OCI-LY7 (cell line): ENCODE measurements at regions not wholly inside any gene's neighbourhood (a gene's known extent, or its start where the extent isn't known, plus 50 kb on each side); places are given as distances from the start of the nearest gene placed in this dataset.

ENCODE experiments used
- EZH2phosphoT487 ChIP-seq: fragments of 200-600 bp; sonication (generic); IDR thresholded peaks from 2 replicates; pipeline ENCODE4 v1.6.1; 2018; ENCODE audit warnings: low read depth, borderline replicate concordance, mild to moderate bottlenecking, mixed run types, antibody characterized with exemption, low read length, moderate library complexity, mixed read lengths
- TF ChIP-seq, protein P1 (sequence below): fragments of 200-600 bp; sonication (generic); conservative IDR thresholded peaks from 2 replicates; pipeline ENCODE4 v1.5.1; 2014; ENCODE audit warnings: mild to moderate bottlenecking, antibody characterized with exemption, low read length, moderate library complexity, mixed read lengths

DNA sequence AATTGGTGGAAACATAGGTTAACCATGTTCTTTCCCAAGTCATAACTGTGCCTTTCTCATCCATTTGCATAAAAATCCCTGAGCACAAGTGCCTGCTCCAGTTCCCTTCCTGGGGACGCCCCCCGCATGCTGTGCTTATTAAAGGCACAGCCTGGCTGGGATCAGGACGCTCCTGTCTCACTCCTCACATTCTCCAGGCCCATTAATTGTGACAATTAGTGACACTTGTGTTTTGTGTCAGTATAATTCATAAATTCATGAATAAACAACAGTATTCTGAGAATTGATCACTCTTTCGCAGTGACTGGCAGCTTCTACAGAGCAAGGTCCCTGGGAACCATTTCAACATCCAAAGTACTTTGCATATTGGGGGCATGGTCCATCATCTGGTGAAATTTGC, 1354.4 kb downstream of the TBC1D22A start:
- TF ChIP-seq, protein P1, sequence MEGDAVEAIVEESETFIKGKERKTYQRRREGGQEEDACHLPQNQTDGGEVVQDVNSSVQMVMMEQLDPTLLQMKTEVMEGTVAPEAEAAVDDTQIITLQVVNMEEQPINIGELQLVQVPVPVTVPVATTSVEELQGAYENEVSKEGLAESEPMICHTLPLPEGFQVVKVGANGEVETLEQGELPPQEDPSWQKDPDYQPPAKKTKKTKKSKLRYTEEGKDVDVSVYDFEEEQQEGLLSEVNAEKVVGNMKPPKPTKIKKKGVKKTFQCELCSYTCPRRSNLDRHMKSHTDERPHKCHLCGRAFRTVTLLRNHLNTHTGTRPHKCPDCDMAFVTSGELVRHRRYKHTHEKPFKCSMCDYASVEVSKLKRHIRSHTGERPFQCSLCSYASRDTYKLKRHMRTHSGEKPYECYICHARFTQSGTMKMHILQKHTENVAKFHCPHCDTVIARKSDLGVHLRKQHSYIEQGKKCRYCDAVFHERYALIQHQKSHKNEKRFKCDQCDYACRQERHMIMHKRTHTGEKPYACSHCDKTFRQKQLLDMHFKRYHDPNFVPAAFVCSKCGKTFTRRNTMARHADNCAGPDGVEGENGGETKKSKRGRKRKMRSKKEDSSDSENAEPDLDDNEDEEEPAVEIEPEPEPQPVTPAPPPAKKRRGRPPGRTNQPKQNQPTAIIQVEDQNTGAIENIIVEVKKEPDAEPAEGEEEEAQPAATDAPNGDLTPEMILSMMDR, result no peak
- no peak for TF ChIP-seq EZH2phosphoT487
